Psoas muscle (tissue), 7 donors: ENCODE measurements at regions not wholly inside any gene's neighbourhood (a gene's known extent, or its start where the extent isn't known, plus 50 kb on each side); places are given as distances from the start of the nearest gene placed in this dataset.
"Not testable (repeated sequence)": the region's sequence is repeated elsewhere in the genome, so short reads cannot be mapped to it uniquely, and the experiment has no call there.

ENCODE experiments used
- ATAC-seq, 4 donors: fragments of 200-7000 bp; cut with Tn5 transposase; one replicate each; pipeline ENCODE4 v1.9.1; 2020; ENCODE audit warnings: moderate library complexity in 3 of 4, mild to moderate bottlenecking in 2 of 4
- DNase-seq, 2 donors: peaks; one replicate each; pipeline ENCODE4 v3.0.0-alpha.2; 2020
- H3K27ac ChIP-seq: fragments of 200-600 bp; one replicate; pipeline ENCODE4 v1.8.0; 2022
- H3K27me3 ChIP-seq, 3 donors: fragments of 200-600 bp in 1 of 3; one replicate each; pipeline versions ENCODE4 v1.6.1 to v1.8.0; 2013 to 2022; ENCODE audit warnings: low read length in 2 of 3, mild to moderate bottlenecking in 2 of 3, moderate library complexity in 1 of 3; ENCODE audit not compliant: insufficient read depth in 3 of 3
- H3K36me3 ChIP-seq, 2 donors: fragments of 200-600 bp in 1 of 2; one replicate each; pipeline versions ENCODE4 v1.6.1 to v1.8.0; 2013 to 2022; ENCODE audit warnings: low read depth in 1 of 2, mild to moderate bottlenecking in 1 of 2, moderate library complexity in 1 of 2; ENCODE audit not compliant: insufficient read depth in 1 of 2
- H3K4me1 ChIP-seq: fragments of 200-600 bp; one replicate; pipeline ENCODE4 v1.8.0; 2022
- H3K4me3 ChIP-seq: fragments of 200-600 bp; one replicate; pipeline ENCODE4 v1.8.0; 2022; ENCODE audit warnings: mild to moderate bottlenecking
- H3K9me3 ChIP-seq: fragments of 200-600 bp; one replicate; pipeline ENCODE4 v1.8.0; 2022
- WGBS, 3 donors: extraction: QIAGEN DNeasy Blood & Tissue Kit; methylation state at CpG; one replicate each; pipeline versions ENCODE4 v1.1.6 to v1.1.7; 2013; 5-methylcytosine and 5-hydroxymethylcytosine counted together
- intact Hi-C, 2 donors: fragments of 100-400 bp; cut with DNase I; formaldehyde crosslinking; loops; one replicate each; pipeline versions ENCODE4 v1.11.0 to v1.14.2; 2022
- donor health status: healthy with polysubstance abuse.
- donor health status: DM: no; HTN: no; CAD: no; lungs with moderate emphysema.
- donor health status: Bipolar disorder and iron deficiency.
- donor health status: healthy.
- donor health status: DM: yes; HTN: yes; CAD: no.
- donor health status: DM: no; HTN: no; CAD: no.
- donor health status: DM: yes; HTN: yes; CAD: no.

DNA sequence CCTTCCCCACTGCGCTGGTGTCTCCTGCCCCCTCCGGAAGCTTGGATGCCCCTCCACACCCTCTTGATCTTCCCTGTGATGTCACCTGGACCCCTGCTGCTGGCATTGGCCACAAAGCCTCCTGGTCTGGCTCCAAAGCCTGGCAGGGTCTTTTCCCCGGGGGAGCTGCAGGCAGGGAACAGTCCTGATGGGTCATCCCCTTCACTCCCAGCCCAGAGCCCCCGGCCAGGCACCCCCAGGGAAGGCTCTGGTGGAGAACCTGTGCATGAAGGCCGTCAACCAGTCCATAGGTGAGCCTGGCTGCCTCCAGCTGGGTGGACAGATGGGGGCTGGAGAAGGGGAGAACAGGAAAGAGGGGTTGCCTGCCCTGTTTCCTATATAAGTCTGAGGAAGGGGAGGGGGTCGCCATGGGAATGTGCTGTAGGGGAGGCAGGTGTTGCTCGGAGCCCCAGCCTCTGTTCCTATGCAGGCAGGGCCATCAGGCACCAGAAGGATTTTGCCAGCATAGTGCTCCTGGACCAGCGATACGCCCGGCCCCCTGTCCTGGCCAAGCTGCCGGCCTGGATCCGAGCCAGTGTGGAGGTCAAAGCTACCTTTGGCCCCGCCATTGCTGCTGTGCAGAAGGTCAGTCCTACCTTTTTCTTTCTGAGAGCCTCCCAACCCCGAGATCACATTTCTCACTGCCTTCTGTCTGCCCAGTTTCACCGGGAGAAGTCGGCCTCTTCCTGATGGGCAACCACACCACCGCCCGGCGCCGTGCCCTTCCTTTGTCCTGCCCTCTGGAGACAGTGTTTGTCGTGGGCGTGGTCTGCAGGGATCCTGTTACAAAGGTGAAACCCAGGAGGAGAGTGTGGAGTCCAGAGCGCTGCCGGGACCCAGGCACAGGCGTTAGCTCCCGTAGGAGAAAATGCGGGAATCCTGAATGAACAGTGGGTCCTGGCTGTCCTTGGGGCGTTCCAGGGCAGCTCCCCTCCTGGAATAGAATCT is 104.5 kb upstream of the PZP start:
- intact Hi-C loops, H3K27me3 ChIP-seq, H3K4me1 ChIP-seq, H3K4me3 ChIP-seq, H3K9me3 ChIP-seq, DNase-seq, H3K27ac ChIP-seq, H3K36me3 ChIP-seq: not testable (repeated sequence)
- WGBS, 3 donors, result 75 to 94% (median 87%) methylated on average over 9 to 14 of the region's 28 CpGs
- peak in 2 of 4 donors; percentile 13 to 27 for ATAC-seq

DNA sequence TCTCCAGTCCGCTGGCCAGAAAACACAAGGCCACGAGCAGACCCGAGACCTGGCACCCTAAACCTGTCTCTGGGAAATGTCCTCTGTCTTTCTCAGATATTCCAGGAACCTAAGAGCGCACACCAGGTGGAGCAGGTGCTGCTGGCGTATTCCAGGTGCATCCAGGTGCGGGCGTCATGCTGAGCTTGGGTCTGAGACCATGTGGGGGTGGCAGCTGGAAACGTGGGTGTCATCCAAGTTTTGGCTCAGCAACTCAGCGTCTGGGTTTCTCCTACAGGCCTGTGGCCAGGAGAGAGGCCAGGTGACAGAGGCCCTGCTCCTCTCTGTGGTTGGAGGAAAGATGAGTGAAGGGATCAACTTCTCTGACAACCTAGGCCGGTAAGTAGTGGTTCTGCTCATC is 103.3 kb upstream of the PZP start:
- WGBS, 3 donors, result 71 to 77% (median 75%) methylated on average over 10 of the region's 10 CpGs
- H3K4me1 ChIP-seq, H3K27me3 ChIP-seq, H3K27ac ChIP-seq, H3K36me3 ChIP-seq, ATAC-seq, H3K4me3 ChIP-seq, DNase-seq, H3K9me3 ChIP-seq, intact Hi-C loops: not testable (repeated sequence)

DNA sequence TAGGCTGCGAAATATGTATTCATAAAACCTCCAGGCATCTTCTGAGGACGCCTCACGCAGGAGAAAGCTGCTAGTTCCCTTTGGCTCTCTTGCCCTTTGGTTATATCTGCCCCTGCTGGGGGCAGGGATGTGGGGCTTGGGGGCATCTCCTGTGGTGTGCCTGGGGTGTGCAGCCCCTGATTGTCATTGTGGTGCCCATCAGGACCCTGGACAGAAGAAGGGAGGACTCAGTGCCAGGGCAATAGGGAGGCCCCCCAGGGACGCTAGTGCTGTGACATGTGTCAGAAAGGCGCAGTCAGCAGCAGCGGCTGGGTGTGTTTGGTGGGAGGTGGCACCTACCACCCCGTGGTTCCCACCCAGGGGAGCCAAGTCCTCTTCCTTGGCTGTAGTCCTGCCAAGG is 102.5 kb upstream of the PZP start:
- intact Hi-C loops, DNase-seq, H3K9me3 ChIP-seq, H3K4me3 ChIP-seq, H3K27ac ChIP-seq, ATAC-seq, H3K27me3 ChIP-seq, H3K36me3 ChIP-seq, H3K4me1 ChIP-seq: not testable (repeated sequence)
- 88 to 98% (median 95%) methylated on average over 4 to 7 of the region's 7 CpGs for WGBS, 3 donors

DNA sequence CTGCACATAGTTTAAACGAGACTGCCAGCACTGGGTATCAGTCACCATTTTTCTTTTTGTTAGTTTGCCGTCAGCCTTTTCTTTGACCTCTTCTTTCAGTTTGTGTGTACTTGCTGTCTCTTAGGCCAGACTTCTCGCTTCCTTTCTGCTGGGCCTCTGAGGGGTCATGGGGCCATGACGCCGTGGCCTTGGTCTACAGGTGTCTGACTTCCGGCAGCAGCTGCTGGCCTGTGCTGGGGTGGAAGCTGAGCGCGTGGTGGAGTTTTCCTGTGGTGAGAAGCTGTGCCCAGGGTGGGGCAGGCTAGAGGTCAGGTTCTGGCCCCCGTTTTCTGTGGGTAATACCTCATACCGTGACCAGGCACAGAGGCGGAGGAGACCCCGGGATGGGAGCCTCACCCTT is 101.6 kb upstream of the PZP start:
- H3K9me3 ChIP-seq, H3K4me3 ChIP-seq, intact Hi-C loops, H3K36me3 ChIP-seq, H3K4me1 ChIP-seq, H3K27ac ChIP-seq, DNase-seq, ATAC-seq, H3K27me3 ChIP-seq: not testable (repeated sequence)
- 61 to 73% (median 62%) methylated on average over 9 to 11 of the region's 12 CpGs for WGBS, 3 donors

DNA sequence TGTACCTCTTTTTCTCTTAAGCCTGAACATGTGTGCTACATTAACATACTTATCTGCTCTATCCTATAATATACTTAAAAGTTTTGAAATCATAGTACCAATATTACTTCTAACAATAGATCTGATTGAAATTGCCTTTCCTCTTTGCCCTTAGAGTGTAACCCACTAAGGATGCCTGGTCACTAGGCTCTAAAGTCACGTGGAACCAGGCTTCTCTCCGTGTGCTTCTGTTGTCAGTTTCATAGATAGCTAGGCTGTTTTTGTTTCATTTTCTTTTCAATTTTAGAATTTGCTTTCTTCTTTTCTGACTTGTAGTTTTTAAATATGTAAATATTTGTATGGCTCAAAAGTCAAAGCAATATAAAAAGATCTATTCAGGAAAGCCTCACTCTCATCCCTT is 100.5 kb upstream of the PZP start:
- H3K4me3 ChIP-seq, H3K4me1 ChIP-seq, H3K36me3 ChIP-seq, ATAC-seq, H3K27ac ChIP-seq, intact Hi-C loops, DNase-seq, H3K9me3 ChIP-seq, H3K27me3 ChIP-seq: not testable (repeated sequence)
- no CpG with 5 or more reads among the region's 2 CpGs for WGBS, 3 donors

DNA sequence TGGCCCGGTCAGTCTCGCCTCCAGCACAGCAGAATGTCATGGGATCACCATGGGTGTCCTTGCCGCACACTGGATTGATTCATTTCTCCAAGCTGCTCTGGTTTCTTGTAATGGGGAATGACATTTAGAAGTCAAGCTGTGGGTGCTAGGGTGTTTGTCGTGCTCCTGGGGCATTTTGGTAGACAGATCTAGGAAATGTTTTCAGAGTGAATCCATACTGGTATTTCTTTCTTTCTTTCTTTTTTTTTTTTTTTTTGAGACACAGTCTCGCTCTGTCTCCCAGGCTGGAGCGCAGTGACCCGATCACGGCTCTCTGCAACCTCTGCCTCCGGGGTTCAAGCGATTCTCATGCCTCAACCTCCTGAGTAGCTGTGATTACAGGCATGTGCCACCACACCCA is 100.0 kb upstream of the PZP start:
- intact Hi-C loops, result not testable (repeated sequence)

DNA sequence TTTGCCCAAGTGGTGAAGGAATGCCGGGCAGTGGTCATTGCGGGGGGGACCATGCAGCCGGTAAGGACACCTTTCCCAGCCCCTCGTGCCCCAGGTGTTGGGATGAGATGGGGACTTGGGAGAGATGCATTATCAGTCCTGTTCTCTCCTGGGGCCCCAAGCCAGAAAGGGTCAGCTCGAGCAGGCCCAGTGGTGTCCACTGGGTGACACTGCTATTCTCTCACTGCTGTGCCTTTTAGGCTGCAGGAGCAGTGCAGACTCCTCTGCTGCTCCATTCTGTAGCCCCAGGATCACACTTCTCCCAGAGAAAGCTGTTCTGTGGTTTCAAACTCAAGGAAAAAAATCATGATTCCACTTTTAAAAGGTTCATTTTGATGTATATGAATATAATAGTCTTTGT is 99.1 kb upstream of the PZP start:
- H3K27me3 ChIP-seq, DNase-seq, intact Hi-C loops, H3K9me3 ChIP-seq, H3K27ac ChIP-seq, ATAC-seq, H3K4me1 ChIP-seq, H3K36me3 ChIP-seq, H3K4me3 ChIP-seq: not testable (repeated sequence)
- 81 to 89% (median 87%) methylated on average over 4 to 5 of the region's 5 CpGs for WGBS, 3 donors

More for the DNA sequence above, 100.0 kb upstream of the PZP start:
- DNase-seq, H3K27ac ChIP-seq, H3K36me3 ChIP-seq, H3K4me3 ChIP-seq, ATAC-seq, H3K27me3 ChIP-seq, H3K4me1 ChIP-seq, H3K9me3 ChIP-seq: not testable (repeated sequence)
- 96 to 97% (median 96%) methylated on average over 10 of the region's 10 CpGs for WGBS, 3 donors

DNA sequence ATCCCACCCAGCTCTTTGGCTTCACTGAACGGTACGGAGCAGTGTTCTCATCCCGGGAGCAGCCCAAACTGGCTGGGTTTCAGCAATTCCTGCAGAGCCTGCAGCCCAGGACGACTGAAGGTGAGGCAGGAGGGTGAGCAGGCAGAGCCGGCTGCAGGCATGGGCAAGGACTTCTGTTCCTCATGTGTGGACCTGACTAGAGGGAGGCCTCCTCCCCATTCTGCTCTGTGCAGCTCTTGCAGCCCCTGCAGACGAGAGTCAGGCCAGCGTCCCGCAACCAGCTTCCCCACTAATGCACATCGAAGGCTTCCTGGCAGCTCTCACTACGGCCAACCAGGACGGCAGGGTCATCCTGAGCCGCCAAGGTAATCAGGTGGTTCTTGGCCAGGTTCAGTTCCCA is 97.8 kb upstream of the PZP start:
- intact Hi-C loops, H3K27ac ChIP-seq, ATAC-seq, DNase-seq, H3K9me3 ChIP-seq, H3K4me1 ChIP-seq, H3K27me3 ChIP-seq, H3K4me3 ChIP-seq, H3K36me3 ChIP-seq: not testable (repeated sequence)
- WGBS, 3 donors, result 92 to 96% (median 94%) methylated on average over 2 to 8 of the region's 12 CpGs

DNA sequence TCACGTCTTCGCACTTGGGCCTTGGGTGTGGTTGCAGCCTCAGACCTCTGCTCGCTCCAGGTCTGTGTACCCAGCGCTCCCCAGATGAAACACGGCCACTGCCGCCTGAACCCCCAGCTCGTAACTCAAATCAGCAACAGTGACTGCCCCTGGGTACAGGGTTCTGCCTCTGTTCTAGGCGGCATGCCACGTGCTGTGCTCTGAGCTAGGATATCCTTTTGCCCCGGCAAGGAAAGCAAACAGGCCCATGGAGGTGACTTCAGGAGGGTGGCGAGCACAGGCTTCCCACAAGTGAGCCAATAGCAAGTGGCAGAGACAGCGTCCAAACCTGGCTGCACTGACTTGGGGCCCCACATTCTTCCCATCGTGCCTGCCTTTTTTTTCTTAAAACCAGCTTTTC is 96.3 kb upstream of the PZP start:
- DNase-seq, intact Hi-C loops, H3K4me3 ChIP-seq, H3K4me1 ChIP-seq, H3K9me3 ChIP-seq, H3K27ac ChIP-seq, H3K27me3 ChIP-seq, H3K36me3 ChIP-seq, ATAC-seq: not testable (repeated sequence)
- 90 to 97% (median 93%) methylated on average over 8 to 13 of the region's 13 CpGs for WGBS, 3 donors

DNA sequence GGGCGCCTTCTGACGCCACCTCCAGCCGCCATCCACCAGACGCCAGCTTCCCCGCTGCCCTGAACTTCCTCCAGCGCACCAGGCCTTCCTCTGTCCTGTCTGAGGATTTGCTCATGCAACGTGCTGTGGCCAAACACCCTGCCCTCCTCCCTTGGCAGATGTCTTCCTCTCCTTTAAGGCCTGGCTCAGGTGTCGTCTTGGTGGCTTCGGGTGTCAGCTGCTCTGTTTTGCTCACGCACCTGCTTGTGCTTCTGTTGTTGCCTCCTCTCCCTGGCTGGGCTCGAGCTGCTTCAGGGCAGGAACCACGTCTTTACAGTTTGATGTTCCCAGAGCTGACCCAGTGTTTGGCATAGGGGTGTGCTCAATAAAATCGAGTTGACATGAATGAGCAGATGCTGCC is 87.7 kb upstream of the PZP start:
- WGBS, 3 donors, result 71 to 88% (median 80%) methylated on average over 1 of the region's 13 CpGs
- intact Hi-C loops, H3K4me3 ChIP-seq, H3K27me3 ChIP-seq, H3K4me1 ChIP-seq, H3K9me3 ChIP-seq, DNase-seq, H3K36me3 ChIP-seq, H3K27ac ChIP-seq, ATAC-seq: not testable (repeated sequence)

DNA sequence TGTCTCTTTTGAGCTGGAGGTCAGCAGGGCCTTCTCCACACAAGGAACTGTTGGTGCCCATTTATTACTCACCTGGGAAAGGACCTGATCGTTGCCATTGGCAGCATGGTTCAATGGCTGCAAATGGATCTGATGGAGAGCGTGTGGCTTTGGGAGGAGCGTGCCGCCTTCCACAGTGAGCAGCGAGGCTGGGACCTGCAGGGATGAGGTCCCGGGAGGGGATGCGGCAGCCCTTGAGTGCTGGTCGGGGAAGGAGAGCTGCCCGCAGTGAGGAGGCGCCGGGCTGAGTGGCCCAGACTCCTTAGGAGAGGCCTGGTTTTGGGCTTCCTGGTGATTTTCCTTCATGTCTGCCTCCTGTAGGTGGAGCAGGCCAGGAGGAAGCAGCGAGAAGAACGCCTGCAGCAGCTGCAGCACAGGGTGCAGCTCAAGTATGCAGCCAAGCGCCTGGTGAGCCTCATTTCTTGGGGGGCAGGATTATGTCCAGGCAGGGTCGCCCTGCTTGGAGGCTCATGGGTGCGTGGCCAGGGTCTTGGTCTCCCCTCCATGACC is 86.0 kb upstream of the PZP start:
- WGBS, 3 donors, result 89 to 93% (median 91%) methylated on average over 6 to 13 of the region's 16 CpGs
- H3K9me3 ChIP-seq, H3K27me3 ChIP-seq, ATAC-seq, intact Hi-C loops, DNase-seq, H3K36me3 ChIP-seq, H3K4me1 ChIP-seq, H3K27ac ChIP-seq, H3K4me3 ChIP-seq: not testable (repeated sequence)
